ENCODE measurements at regions not wholly inside any gene's neighbourhood (a gene's known extent, or its start where the extent isn't known, plus 50 kb on each side); places are given as distances from the start of the nearest gene placed in this dataset.

GRCh38 chr9:110028676-110029075 lies 179.3 kb downstream of the C9orf152 start:
- TF ChIP-seq CTCF (IDR thresholded peaks at IDR 0.05) (no peak), POLR2AphosphoS5 (IDR thresholded peaks at IDR 0.05) (no peak)
